VCaP (cell line): ENCODE measurements at regions not wholly inside any gene's neighbourhood (a gene's known extent, or its start where the extent isn't known, plus 50 kb on each side); places are given as distances from the start of the nearest gene placed in this dataset.

ENCODE experiments used
- H3K27ac ChIP-seq: fragments of 450-650 bp; 2 replicates; pipeline ENCODE4 v1.5.1; 2017
- CTCF ChIP-seq: fragments of 450-650 bp; conservative IDR thresholded peaks from 2 replicates; pipeline ENCODE4 v1.5.1; 2017; ENCODE audit warnings: mild to moderate bottlenecking, moderate library complexity

DNA sequence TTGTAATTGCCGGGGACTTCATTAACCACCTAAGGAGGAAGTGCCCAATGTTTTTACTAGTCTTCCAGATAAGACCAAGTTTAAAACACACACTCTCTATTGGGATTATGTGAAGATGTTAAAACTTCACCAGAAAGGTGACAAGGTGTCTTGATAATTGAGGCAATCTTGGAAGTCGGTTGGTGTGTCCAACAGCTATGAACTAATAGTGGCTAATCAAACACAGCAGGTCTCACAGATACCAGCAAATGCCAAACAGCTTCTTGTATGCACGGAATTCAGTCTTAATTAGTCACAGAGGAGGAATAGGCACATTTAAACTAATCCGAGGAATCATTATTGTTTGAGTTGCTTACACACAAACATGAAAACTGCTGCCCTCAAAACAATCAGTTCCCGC is 214.5 kb downstream of the SEC61B start:
- TF ChIP-seq CTCF: no peak
- no peak overlapping the region for H3K27ac ChIP-seq

GRCh38 chr9:99437145-99437544 is 215.1 kb downstream of the SEC61B start:
- no peak overlapping the region for H3K27ac ChIP-seq
- no peak for TF ChIP-seq CTCF

DNA sequence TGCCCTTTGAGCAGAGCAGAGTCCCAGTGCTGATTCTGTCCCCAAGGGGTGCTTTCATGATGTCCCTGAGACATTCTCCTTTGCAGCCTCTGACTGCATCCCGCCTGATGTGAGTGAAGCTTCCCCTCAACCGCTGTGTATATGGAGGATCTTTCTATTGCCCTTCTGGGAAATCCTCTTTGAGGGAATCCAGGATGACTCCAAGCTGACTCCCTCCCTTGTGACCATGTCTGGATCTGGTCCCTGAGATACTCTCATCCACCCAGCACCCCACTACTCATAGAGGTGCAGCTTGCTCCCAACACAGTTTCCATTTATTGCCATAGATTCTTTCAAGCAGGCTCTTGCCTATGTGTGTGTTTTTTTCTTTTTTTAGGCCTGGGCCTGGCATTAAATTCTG is 216.5 kb downstream of the SEC61B start:
- TF ChIP-seq CTCF: no peak
- no peak overlapping the region for H3K27ac ChIP-seq

GRCh38 chr9:99441829-99442228 is 219.7 kb downstream of the SEC61B start:
- no peak overlapping the region for H3K27ac ChIP-seq
- no peak for TF ChIP-seq CTCF

- no peak for TF ChIP-seq CTCF
- no peak overlapping the region for H3K27ac ChIP-seq
Measured at GRCh38 chr9:99445371-99445891, 223.3 kb downstream of the SEC61B start.

DNA sequence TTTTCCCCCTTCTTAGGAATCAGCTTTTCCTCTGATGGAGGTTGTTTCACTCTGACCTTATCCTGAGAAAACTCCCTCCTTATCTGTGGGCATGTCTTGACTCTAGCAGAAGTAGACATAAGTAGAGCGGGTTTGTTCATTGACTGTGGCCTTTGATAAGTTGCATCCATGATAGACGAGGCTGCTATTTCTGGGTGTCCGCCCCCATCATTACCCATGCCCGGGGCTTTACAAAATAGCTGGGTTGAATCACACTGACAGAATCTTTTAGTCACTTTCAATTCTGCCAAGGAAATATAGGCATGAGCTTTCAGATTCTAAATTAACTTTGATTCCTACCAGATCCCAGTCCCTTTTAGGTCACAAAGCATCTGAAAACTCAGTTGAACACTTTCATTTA is 223.8 kb downstream of the SEC61B start:
- no peak overlapping the region for H3K27ac ChIP-seq
- TF ChIP-seq CTCF: no peak

- no peak overlapping the region for H3K27ac ChIP-seq
- TF ChIP-seq CTCF: no peak
Measured at GRCh38 chr9:99447951-99448350, 225.9 kb downstream of the SEC61B start.
